K562 (cell line): ENCODE measurements at regions not wholly inside any gene's neighbourhood (a gene's known extent, or its start where the extent isn't known, plus 50 kb on each side); places are given as distances from the start of the nearest gene placed in this dataset.

Experiments used
- ATAC-seq: fragments of 200-7000 bp; cut with Tn5 transposase; 3 replicates; pipeline ENCODE4 v1.9.1; 2020; ENCODE audit warnings: moderate library complexity
- BruUV-seq: library from RNA; stranded (reverse); fragments of 400-500 nt; replicated peaks from 2 replicates; lab custom pipeline; 2021; lab: Mats Ljungman, UMichigan
- CTCF ChIA-PET: fragments of 300-600 bp; formaldehyde crosslinking; extraction: SDS; loops from one replicate; lab custom pipeline; 2021; ENCODE audit warnings: low intra/inter-chr PET ratio; lab: Yijun Ruan, JAX
- POLR2A ChIA-PET: fragments of 300-600, 350-650 bp; sonication (Branson Sonifier 250); formaldehyde crosslinking; extraction: SDS; loops from one replicate; lab custom pipeline; 2021; ENCODE audit warnings: antibody characterized with exemption, inconsistent platforms; lab: Yijun Ruan, JAX
- DNase-seq, 4 experiments: peaks; one replicate each; pipeline versions ENCODE4 v3.0.0 to v3.0.0-alpha.2; 2011 to 2018; ENCODE audit warnings: low spot score in 3 of 4, mixed read lengths in 3 of 4; ENCODE audit errors: extremely low read depth in 1 of 4
- FAIRE-seq: peaks from 2 replicates; lab custom pipeline; 2011; peaks lifted over from hg19 to GRCh38; lab: Jason Lieb, UNC
- H2AFZ ChIP-seq: 2 replicates; pipeline ENCODE4 v1.6.0; 2011; ENCODE audit warnings: low read depth, low read length, control low read depth, inconsistent platforms
- H3K27ac ChIP-seq: fragments of 200-600 bp; 3 replicates; pipeline ENCODE4 v1.8.0; 2011; ENCODE audit warnings: low read depth, mild to moderate bottlenecking, control low read depth, inconsistent platforms, low read length, moderate library complexity, mixed read lengths; ENCODE audit errors: extremely low read depth
- H3K27me3 ChIP-seq, 2 experiments: fragments of 300-600 bp in 1 of 2; 2 replicates in 1 of 2; 3 replicates in 1 of 2; pipeline versions ENCODE4 v1.6.0 to v1.8.0; 2011; ENCODE audit warnings: inconsistent platforms in 2 of 2, low read length in 2 of 2, mild to moderate bottlenecking in 1 of 2, mixed read lengths in 1 of 2, moderate library complexity in 1 of 2; ENCODE audit not compliant: control insufficient read depth in 2 of 2, insufficient read depth in 2 of 2
- H3K36me3 ChIP-seq: fragments of 300-600 bp; 3 replicates; pipeline ENCODE4 v1.8.0; 2011; ENCODE audit warnings: mild to moderate bottlenecking, low read length, inconsistent platforms; ENCODE audit not compliant: control insufficient read depth, insufficient read depth
- H3K4me1 ChIP-seq, 2 experiments: fragments of 200-600 bp in 1 of 2; replicated peaks in 1 of 2; 2 replicates in 1 of 2; 3 replicates in 1 of 2; pipeline versions ENCODE4 v1.5.1 to v1.8.0; 2011; ENCODE audit warnings: inconsistent platforms in 2 of 2, low read length in 2 of 2, mild to moderate bottlenecking in 1 of 2, mixed read lengths in 1 of 2, moderate library complexity in 1 of 2; ENCODE audit not compliant: control insufficient read depth in 2 of 2, insufficient read depth in 2 of 2
- H3K4me2 ChIP-seq: 2 replicates; pipeline ENCODE4 v1.6.1; 2011; ENCODE audit warnings: low read length, control low read depth, inconsistent platforms, mixed read lengths; ENCODE audit not compliant: insufficient read depth
- H3K4me3 ChIP-seq: fragments of 200-600 bp; sonication (generic), shearing (Covaris generic); 2 replicates; pipeline ENCODE4 v1.5.1; 2016; ENCODE audit warnings: control low read depth, inconsistent platforms
- H3K79me2 ChIP-seq: fragments of 200-600 bp; 3 replicates; pipeline ENCODE4 v1.8.0; 2011; ENCODE audit warnings: low read length, inconsistent platforms; ENCODE audit not compliant: control insufficient read depth, insufficient read depth
- H3K9ac ChIP-seq, 2 experiments: 2 replicates each; pipeline versions ENCODE4 v1.6.0 to v1.6.1; 2011; ENCODE audit warnings: low read depth in 2 of 2, low read length in 2 of 2, control low read depth in 1 of 2, inconsistent platforms in 1 of 2, mild to moderate bottlenecking in 1 of 2, mixed read lengths in 1 of 2; ENCODE audit not compliant: insufficient read depth in 1 of 2
- H3K9me1 ChIP-seq: one replicate; pipeline ENCODE4 v1.6.0; 2011; ENCODE audit warnings: inconsistent platforms, mild to moderate bottlenecking, low read length, moderate library complexity; ENCODE audit not compliant: control insufficient read depth, insufficient read depth
- H3K9me3 ChIP-seq: replicated peaks from 2 replicates; pipeline ENCODE4 v1.5.1; 2011; ENCODE audit warnings: low read depth, low read length, inconsistent platforms; ENCODE audit not compliant: control insufficient read depth, insufficient read depth
- H4K20me1 ChIP-seq: replicated peaks from 2 replicates; pipeline ENCODE4 v1.6.1; 2011; ENCODE audit warnings: low read length, inconsistent platforms, mixed read lengths; ENCODE audit not compliant: control insufficient read depth, insufficient read depth
- OTX1 ChIP-seq: fragments of 450-650 bp; formaldehyde crosslinking; IDR thresholded peaks from 2 replicates; pipeline ENCODE4 v1.4.0; 2022; ENCODE audit warnings: mild to moderate bottlenecking
- SMARCA5 ChIP-seq: fragments of 450-650 bp; IDR thresholded peaks from 2 replicates; pipeline ENCODE4 v1.6.1; 2016
- ZNF174 ChIP-seq: fragments of 250-450 bp; sonication (Bioruptor Pico); IDR thresholded peaks from 2 replicates; pipeline ENCODE4 v1.4.0; 2020; ENCODE audit warnings: mild to moderate bottlenecking
- WGBS: fragments of 100-300 bp; shearing (Covaris generic); methylation state at CpG from one replicate; pipeline ENCODE4 v1.1.6; 2016; ENCODE audit warnings: low coverage, mixed read lengths; ENCODE audit not compliant: insufficient coverage; ENCODE audit errors: missing lambda C conversion rate; 5-methylcytosine and 5-hydroxymethylcytosine counted together
- in situ Hi-C: fragments of 300-500 bp; cut with MboI; formaldehyde crosslinking; loops from 4 replicates; pipeline ENCODE4 v1.15.0; 2018; ENCODE audit warnings: inconsistent platforms, mixed read lengths
- intact Hi-C: fragments of 100-400 bp; cut with micrococcal nuclease; formaldehyde crosslinking; loops from 2 replicates; pipeline ENCODE4 v1.14.2; 2022
- TF ChIP-seq, protein P1 (sequence below): fragments of 200-800 bp; sonication (Bioruptor generic); IDR thresholded peaks from 2 replicates; pipeline ENCODE4 v1.6.1; 2017; ENCODE audit warnings: missing genetic modification characterization, missing compliant biosample characterization
- TF ChIP-seq, protein P2 (sequence below): conservative IDR thresholded peaks from 2 replicates; pipeline ENCODE4 v1.6.1; 2011; ENCODE audit warnings: low read depth, mild to moderate bottlenecking, low read length; ENCODE audit not compliant: control insufficient read depth

DNA sequence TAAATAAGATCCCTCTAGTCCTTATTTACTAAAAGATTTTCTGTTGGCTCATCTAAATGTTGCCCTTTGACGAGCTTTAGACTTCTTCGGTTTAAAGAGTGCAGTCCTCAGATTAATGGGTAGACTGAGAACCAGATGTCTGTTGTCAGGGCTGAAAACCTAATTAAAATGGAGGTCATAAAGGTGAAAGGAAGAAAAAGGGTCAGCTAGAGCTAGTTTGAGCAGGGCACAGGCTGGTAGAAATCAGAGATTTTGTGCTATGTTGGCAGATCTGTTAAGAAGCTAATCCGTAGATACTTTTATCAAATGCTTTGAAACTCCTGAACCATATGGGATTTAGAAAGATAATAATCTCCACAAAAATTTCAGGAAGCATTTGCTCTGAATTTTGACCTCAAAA, 959.0 kb downstream of the PLA2G4A start:
- Histone ChIP-seq H3K79me2 (no peaks in the 10 kb centered on the region), H3K4me1 (no peaks in the 10 kb centered on the region), H4K20me1 (no peaks in the 10 kb centered on the region), H3K9ac (no peak overlapping the region), H3K9me3 (no peaks in the 10 kb centered on the region), H3K9me1 (no peaks in the 10 kb centered on the region), H3K4me2 (no peak overlapping the region), H3K27ac (no peak overlapping the region), H3K4me3 (no peak overlapping the region), H2AFZ (no peak overlapping the region), H3K36me3 (no peaks in the 10 kb centered on the region), H3K27me3 (no peaks in the 10 kb centered on the region)
- ChIA-PET POLR2A (no interaction called here), CTCF (no interaction called here)
- no TSS peak for BruUV-seq
- ATAC-seq (no peak), FAIRE-seq (no peak), DNase-seq (no peak)
- WGBS: 0% methylated on average over 3 of the region's 3 CpGs
- in situ Hi-C loops: no loop called here
- TF ChIP-seq SMARCA5 (no peak), ZNF174 (CRISPR knock-in tag) (no peak), OTX1 (no peak)
- TF ChIP-seq, protein P1, sequence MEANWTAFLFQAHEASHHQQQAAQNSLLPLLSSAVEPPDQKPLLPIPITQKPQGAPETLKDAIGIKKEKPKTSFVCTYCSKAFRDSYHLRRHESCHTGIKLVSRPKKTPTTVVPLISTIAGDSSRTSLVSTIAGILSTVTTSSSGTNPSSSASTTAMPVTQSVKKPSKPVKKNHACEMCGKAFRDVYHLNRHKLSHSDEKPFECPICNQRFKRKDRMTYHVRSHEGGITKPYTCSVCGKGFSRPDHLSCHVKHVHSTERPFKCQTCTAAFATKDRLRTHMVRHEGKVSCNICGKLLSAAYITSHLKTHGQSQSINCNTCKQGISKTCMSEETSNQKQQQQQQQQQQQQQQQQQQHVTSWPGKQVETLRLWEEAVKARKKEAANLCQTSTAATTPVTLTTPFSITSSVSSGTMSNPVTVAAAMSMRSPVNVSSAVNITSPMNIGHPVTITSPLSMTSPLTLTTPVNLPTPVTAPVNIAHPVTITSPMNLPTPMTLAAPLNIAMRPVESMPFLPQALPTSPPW (CRISPR knock-in tag): no peak
- TF ChIP-seq, protein P2, sequence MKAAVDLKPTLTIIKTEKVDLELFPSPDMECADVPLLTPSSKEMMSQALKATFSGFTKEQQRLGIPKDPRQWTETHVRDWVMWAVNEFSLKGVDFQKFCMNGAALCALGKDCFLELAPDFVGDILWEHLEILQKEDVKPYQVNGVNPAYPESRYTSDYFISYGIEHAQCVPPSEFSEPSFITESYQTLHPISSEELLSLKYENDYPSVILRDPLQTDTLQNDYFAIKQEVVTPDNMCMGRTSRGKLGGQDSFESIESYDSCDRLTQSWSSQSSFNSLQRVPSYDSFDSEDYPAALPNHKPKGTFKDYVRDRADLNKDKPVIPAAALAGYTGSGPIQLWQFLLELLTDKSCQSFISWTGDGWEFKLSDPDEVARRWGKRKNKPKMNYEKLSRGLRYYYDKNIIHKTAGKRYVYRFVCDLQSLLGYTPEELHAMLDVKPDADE: no peak
- intact Hi-C loops: no loop called here
